GM18517 (cell line): ENCODE measurements at regions not wholly inside any gene's neighbourhood (a gene's known extent, or its start where the extent isn't known, plus 50 kb on each side); places are given as distances from the start of the nearest gene placed in this dataset.

Experiments used
- ATAC-seq: cut with Tn5 transposase; IDR thresholded peaks from one replicate; pipeline ENCODE4 v1.9.1; 2021; ENCODE audit warnings: mild to moderate bottlenecking, moderate library complexity; ENCODE audit not compliant: unreplicated experiment

GRCh38 chr5:74918232-74918669, 52.1 kb upstream of the FAM169A start:
- ATAC-seq, result no peak

- no peak for ATAC-seq
Measured at GRCh38 chr5:74916831-74917710, 50.9 kb upstream of the FAM169A start.
